ENCODE measurements at regions not wholly inside any gene's neighbourhood (a gene's known extent, or its start where the extent isn't known, plus 50 kb on each side); places are given as distances from the start of the nearest gene placed in this dataset.
"Not testable (repeated sequence)": the region's sequence is repeated elsewhere in the genome, so short reads cannot be mapped to it uniquely, and the experiment has no call there.

DNA sequence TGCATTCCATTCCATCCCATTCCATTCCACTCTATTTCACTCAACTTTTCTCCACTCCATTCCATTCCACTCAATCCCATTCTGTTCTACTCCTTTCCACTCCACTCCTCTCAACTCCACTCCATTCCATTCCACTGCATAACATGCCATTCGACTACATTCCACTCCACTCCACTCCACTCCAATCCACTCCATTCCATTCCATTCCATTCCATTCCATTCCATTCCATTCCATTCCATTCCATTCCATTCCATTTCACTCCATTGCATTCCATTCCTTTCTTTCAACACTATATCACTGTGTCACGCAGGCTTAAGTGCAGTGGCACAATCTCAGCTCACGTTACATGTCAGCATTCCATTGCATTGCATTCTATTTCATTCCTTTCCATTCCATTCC, 1430.4 kb downstream of the TSPY10 start:
- in situ Hi-C loops (cut with MboI; ENCODE audit: low pct_unique_long_range_greater_than_20kb, low sequenced_read_pairs); DNase-seq: not testable (repeated sequence)

DNA sequence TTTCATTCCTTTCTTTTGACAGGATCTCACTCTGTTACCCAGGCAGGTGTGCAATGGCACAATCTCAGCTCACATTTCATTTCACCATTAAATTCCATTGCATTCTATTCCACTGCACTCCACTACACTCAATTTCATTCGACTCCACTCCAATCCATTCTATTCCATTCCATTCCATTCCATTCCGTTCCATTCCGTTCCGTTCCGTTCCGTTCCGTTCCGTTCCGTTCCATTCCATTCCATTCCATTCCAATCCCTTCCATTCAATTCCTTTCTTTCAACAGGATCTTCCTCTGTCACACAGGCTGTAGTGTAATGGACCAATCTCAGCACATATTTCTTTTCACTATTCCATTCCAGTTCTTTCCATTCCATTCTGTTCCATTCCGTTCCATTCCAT, 1445.7 kb downstream of the TSPY10 start:
- DNase-seq, result no peak
- in situ Hi-C loops (cut with MboI; ENCODE audit: low pct_unique_long_range_greater_than_20kb, low sequenced_read_pairs), result no loop called here

GRCh38 chrY:10986655-10987054, 1459.0 kb downstream of the TSPY10 start:
- no peak for DNase-seq
- in situ Hi-C loops (cut with MboI; ENCODE audit: low pct_unique_long_range_greater_than_20kb, low sequenced_read_pairs), result no loop called here

GRCh38 chrY:10987626-10988025, 1459.9 kb downstream of the TSPY10 start:
- in situ Hi-C loops (cut with MboI; ENCODE audit: low pct_unique_long_range_greater_than_20kb, low sequenced_read_pairs), result no loop called here
- DNase-seq, result no peak

- in situ Hi-C loops (cut with MboI; ENCODE audit: low pct_unique_long_range_greater_than_20kb, low sequenced_read_pairs), result no loop called here
- DNase-seq, result no peak
Observed at GRCh38 chrY:10993955-10994354, 1466.3 kb downstream of the TSPY10 start.

DNA sequence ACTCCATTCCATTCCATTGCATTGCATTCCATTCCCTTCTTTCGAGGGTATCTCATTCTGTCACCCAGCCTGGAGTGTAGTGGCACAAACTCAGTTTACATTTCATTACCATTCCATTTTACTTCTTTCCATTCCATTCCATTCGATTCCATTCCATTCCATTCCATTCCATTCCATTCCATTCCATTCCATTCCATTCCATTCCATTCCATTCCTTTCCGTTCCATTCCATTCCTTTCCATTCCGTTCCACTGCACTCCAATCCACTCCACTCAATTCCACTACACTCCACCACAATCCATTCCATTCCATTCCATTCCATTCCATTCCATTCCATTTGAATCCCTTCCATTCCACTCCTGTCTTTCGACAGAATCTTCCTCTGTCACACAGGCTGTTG, 1472.0 kb downstream of the TSPY10 start:
- DNase-seq; in situ Hi-C loops (cut with MboI; ENCODE audit: low pct_unique_long_range_greater_than_20kb, low sequenced_read_pairs): not testable (repeated sequence)

- DNase-seq; in situ Hi-C loops (cut with MboI; ENCODE audit: low pct_unique_long_range_greater_than_20kb, low sequenced_read_pairs): not testable (repeated sequence)
Observed at GRCh38 chrY:11014229-11014628, 1486.5 kb downstream of the TSPY10 start.

DNA sequence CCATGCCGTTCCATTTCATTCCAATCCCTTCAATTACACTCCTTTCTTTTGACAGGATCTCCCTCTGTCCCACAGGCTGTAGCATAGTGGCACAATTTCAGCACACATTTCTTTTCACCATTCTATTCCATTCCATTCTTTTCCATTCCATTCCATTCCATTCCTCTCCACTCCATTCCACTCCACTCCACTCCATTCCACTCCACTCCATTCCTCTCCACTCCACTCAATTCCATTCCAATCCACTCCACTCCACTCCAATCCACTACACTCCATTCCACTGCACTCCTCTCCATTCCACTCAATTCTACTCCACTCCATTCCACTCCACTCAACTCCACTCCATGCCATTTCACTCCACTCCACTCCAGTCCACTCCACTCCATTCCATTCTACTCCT, 1495.1 kb downstream of the TSPY10 start:
- in situ Hi-C loops (cut with MboI; ENCODE audit: low pct_unique_long_range_greater_than_20kb, low sequenced_read_pairs), result no loop called here

DNA sequence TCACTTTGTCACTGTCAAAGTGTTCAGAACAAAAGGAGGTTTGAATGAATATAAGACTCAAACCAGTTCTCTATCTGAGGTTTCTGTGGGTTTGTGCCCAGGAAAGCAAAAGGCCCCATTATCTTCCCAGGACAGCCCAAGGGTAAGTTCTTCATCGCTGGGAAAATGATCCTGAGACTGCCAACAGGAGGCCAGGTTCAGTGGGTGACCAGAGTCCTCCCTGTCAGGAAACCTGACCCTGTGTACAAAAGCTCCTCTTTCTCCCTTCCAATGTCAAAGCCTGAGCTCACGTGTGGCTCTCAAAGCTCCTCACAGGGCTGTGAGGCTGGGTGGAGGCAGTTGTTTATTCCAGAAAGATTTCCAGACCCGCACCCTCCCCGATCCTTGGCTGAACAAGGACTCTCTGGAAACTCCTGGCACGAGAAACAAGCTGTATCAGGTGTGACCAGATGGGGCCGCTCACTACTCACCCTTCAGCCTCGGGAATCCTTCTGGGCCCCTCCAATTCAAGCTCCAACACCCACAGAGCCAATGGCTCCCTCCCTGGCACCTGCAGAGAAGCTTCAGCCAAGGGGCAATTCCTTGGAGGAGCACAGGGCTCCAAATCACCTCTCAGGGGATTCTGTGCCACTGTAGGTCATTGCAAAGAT, 1516.7 kb downstream of the TSPY10 start:
- no peak for DNase-seq
- in situ Hi-C loops (cut with MboI; ENCODE audit: low pct_unique_long_range_greater_than_20kb, low sequenced_read_pairs), result no loop called here

More for the DNA sequence above, 1495.1 kb downstream of the TSPY10 start:
- no peak for DNase-seq

GRCh38 chrY:11063486-11063885, 1535.8 kb downstream of the TSPY10 start:
- no peak for DNase-seq
- in situ Hi-C loops (cut with MboI; ENCODE audit: low pct_unique_long_range_greater_than_20kb, low sequenced_read_pairs), result no loop called here

- no peak for DNase-seq
- in situ Hi-C loops (cut with MboI; ENCODE audit: low pct_unique_long_range_greater_than_20kb, low sequenced_read_pairs), result no loop called here
Observed at GRCh38 chrY:11063960-11064359, 1536.3 kb downstream of the TSPY10 start.

- in situ Hi-C loops (cut with MboI; ENCODE audit: low pct_unique_long_range_greater_than_20kb, low sequenced_read_pairs), result no loop called here
- DNase-seq, result no peak
Observed at GRCh38 chrY:11064376-11064775, 1536.7 kb downstream of the TSPY10 start.

DNA sequence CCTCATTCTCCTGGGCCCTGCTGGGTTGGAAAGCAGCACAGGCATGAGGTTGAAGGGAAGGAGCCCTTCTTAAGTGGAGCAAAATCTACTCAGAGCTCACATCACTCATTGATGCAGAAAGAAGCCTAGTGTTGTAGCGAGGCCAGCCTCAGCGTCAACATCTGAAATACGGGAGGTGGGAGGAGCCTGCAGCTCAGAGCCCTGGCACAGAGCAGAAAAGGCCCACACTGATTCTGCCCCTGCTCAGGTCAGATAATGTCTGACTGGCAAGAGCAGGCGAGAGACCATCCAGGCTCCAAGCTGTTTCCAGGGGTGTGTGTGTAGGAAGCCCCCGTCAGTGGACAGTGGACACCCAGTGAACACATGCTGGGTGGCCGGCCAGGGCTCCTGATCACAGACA, 1541.6 kb downstream of the TSPY10 start:
- DNase-seq, result no peak
- in situ Hi-C loops (cut with MboI; ENCODE audit: low pct_unique_long_range_greater_than_20kb, low sequenced_read_pairs), result no loop called here

DNA sequence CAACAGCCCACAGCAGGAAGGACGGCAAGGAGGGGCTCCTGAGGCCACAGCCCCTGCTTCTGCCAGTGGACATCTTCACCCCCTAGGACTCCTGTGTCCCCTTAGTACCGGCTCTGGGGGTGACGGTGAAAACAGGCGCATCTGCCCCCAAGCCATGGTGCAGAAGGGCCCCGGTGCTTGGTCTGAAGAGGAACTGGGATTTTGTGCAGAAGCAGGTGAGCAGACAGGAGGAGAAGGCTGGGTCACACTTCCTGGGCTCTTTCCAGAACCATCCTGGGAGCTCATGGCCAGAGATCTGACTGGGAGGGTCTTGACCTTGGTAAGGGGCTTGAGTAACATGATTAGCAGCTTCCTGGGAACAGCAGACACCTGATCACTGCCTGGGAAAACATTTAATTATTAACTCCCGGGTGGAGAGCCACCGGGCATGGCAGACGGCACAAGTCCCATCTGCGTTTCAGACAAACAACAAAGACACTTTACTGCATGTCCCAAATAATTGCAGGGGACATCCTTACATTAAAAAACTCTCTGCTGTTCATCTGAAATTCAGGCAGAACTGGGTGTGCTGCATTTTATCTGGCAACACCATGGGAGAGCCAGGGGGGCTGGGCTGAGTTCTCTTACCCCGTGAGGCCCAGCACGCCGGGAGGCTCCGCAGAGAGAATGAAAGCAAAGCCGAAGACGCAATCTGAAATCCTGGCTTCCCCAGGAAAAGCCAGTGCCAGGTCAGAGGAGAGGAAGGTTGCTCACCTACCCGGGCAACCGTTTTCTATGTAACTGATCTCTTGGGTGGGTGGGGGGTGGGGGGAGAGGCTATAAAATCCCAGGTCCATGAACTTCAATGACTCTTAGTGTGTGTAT, 1542.8 kb downstream of the TSPY10 start:
- in situ Hi-C loops (cut with MboI; ENCODE audit: low pct_unique_long_range_greater_than_20kb, low sequenced_read_pairs), result no loop called here
- no peak for DNase-seq

GRCh38 chrY:11085801-11086200, 1558.1 kb downstream of the TSPY10 start:
- DNase-seq; in situ Hi-C loops (cut with MboI; ENCODE audit: low pct_unique_long_range_greater_than_20kb, low sequenced_read_pairs): not testable (repeated sequence)

DNA sequence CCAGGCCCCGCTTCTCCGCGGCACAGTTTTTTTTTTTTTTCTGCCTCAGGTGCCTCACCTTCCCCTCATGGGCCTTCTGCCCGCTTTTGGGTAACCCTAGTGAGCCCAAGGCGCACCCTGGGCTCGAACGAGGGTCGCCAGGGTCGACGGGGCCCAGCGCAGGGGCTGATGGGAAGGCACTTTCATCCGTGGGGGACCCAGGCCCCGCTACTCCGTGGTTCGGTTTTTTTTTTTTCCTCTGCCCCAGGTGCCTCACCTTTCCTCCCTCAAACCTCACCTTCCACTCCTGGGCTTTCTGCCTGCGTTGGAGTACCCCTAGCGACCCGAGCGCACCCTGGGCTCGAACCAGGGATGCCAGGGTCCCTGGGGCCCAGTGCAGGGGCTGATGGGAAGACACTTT, 1569.8 kb downstream of the TSPY10 start:
- DNase-seq; in situ Hi-C loops (cut with MboI; ENCODE audit: low pct_unique_long_range_greater_than_20kb, low sequenced_read_pairs): not testable (repeated sequence)

DNA sequence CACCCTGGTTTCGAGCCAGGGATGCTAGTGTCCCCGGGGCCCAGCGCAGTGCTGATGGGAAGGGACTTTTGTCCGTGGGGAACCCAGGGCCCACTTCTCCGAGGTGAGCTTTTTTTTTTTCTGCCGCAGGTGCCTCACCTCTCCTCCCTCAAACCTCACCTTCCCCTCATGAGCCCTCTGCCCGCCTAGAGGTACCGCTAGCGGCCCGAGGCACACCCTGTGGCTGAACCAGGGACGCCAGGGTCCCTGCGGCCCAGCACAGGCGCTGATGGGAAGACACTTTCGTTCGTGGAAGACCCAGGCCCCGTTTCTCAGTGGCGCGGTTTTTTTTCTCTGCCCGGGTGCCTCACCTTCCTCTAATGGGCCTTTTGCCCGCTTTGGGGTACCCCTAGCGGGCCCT, 1570.7 kb downstream of the TSPY10 start:
- in situ Hi-C loops (cut with MboI; ENCODE audit: low pct_unique_long_range_greater_than_20kb, low sequenced_read_pairs); DNase-seq: not testable (repeated sequence)

- DNase-seq, result no peak
- in situ Hi-C loops (cut with MboI; ENCODE audit: low pct_unique_long_range_greater_than_20kb, low sequenced_read_pairs), result no loop called here
Observed at GRCh38 chrY:11099004-11099403, 1571.3 kb downstream of the TSPY10 start.

DNA sequence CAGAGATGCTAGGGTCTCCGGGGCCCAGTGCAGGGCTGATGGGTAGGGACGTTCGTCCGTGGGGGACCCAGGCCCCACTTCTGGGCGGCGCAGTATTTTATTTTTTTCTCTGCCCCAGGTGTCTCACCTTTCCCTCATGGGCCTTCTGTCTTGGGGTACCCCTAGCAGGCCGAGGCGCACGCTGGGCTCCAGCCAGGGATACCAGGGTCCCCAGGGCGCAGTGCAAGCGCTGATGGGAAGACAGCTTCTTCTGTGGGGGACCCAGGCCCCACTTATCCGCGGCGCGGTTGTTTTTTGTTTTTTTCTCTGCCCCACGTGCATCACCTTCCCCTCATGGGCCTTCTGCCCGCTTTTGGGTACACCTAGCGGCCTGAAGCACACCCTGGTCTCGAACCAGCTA, 1572.8 kb downstream of the TSPY10 start:
- DNase-seq; in situ Hi-C loops (cut with MboI; ENCODE audit: low pct_unique_long_range_greater_than_20kb, low sequenced_read_pairs): not testable (repeated sequence)

DNA sequence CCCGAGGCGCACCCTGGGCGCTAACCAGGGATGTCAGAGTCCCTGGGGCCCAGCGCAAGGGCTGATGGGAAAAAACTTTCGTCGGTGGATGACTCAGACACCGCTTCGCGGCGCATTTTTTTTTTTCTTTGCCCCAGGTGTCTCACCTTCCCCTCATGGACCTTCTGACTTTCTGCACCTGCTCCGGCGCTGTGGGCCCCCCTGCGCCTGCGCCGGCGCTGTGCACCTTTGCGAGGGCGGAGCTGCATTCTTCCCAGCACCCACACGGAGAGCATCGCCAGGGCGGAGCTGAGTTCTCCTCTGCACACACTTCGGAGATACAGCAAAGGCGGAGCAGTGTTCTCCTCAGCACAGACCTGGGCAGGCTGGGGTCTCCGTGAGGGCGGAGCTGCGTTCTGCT, 1575.3 kb downstream of the TSPY10 start:
- DNase-seq; in situ Hi-C loops (cut with MboI; ENCODE audit: low pct_unique_long_range_greater_than_20kb, low sequenced_read_pairs): not testable (repeated sequence)

Data from KBM-7 (cell line).